ENCODE measurements at regions not wholly inside any gene's neighbourhood (a gene's known extent, or its start where the extent isn't known, plus 50 kb on each side); places are given as distances from the start of the nearest gene placed in this dataset.

GRCh38 chr5:8058616-8059190 lies 189.8 kb downstream of the MTRR start:
- TF ChIP-seq EZH2 (IDR thresholded peaks at IDR 0.05; ENCODE audit: borderline replicate concordance, low read length) (no peak), CTCF (IDR thresholded peaks at IDR 0.05; ENCODE audit: low read length) (no peak)
- H3K9ac ChIP-seq (ENCODE audit: low read length), result no peak overlapping the region
- H3K4me3 ChIP-seq (ENCODE audit: low read depth, low read length, poor library complexity, severe bottlenecking), result no peak overlapping the region
- H3K36me3 ChIP-seq (ENCODE audit: insufficient read depth, low read length), result no peaks in the 10 kb centered on the region
- no peaks in the 10 kb centered on the region for H3F3A ChIP-seq (ENCODE audit: insufficient read depth, low read length)
- H4K20me1 ChIP-seq (ENCODE audit: insufficient read depth, low read length), result no peaks in the 10 kb centered on the region
- no peaks in the 10 kb centered on the region for H3K9me3 ChIP-seq (ENCODE audit: low read length)
- H3K4me2 ChIP-seq (ENCODE audit: low read length), result no peak overlapping the region
- H3K4me1 ChIP-seq (ENCODE audit: insufficient read depth, low read length, severe bottlenecking), result no peaks in the 10 kb centered on the region
- H3K27ac ChIP-seq (ENCODE audit: low read depth, low read length, poor library complexity, severe bottlenecking), result no peak overlapping the region
- H2AFZ ChIP-seq (ENCODE audit: low read length), result no peak overlapping the region
- no peaks in the 10 kb centered on the region for H3K27me3 ChIP-seq (ENCODE audit: insufficient read depth, low read length)
- H3K9me2 ChIP-seq (ENCODE audit: low read depth, low read length), result no peaks in the 10 kb centered on the region
- no peaks in the 10 kb centered on the region for H3K79me2 ChIP-seq (ENCODE audit: insufficient read depth, low read length)

- H3K4me2 ChIP-seq (ENCODE audit: low read length), result no peak overlapping the region
- no peaks in the 10 kb centered on the region for H3K9me2 ChIP-seq (ENCODE audit: low read depth, low read length)
- H3K9ac ChIP-seq (ENCODE audit: low read length), result no peak overlapping the region
- H3K79me2 ChIP-seq (ENCODE audit: insufficient read depth, low read length), result no peaks in the 10 kb centered on the region
- H2AFZ ChIP-seq (ENCODE audit: low read length), result no peak overlapping the region
- no peaks in the 10 kb centered on the region for H3K4me1 ChIP-seq (ENCODE audit: insufficient read depth, low read length, severe bottlenecking)
- no peak overlapping the region for H3K4me3 ChIP-seq (ENCODE audit: low read depth, low read length, poor library complexity, severe bottlenecking)
- TF ChIP-seq EZH2 (IDR thresholded peaks at IDR 0.05; ENCODE audit: borderline replicate concordance, low read length), result no peak
- no peak for TF ChIP-seq CTCF (IDR thresholded peaks at IDR 0.05; ENCODE audit: low read length)
- H3K9me3 ChIP-seq (ENCODE audit: low read length), result no peaks in the 10 kb centered on the region
- no peaks in the 10 kb centered on the region for H4K20me1 ChIP-seq (ENCODE audit: insufficient read depth, low read length)
- no peaks in the 10 kb centered on the region for H3K27me3 ChIP-seq (ENCODE audit: insufficient read depth, low read length)
- H3F3A ChIP-seq (ENCODE audit: insufficient read depth, low read length), result no peaks in the 10 kb centered on the region
- no peak overlapping the region for H3K27ac ChIP-seq (ENCODE audit: low read depth, low read length, poor library complexity, severe bottlenecking)
- H3K36me3 ChIP-seq (ENCODE audit: insufficient read depth, low read length), result no peaks in the 10 kb centered on the region
Observed at GRCh38 chr5:8059337-8059736, 190.4 kb downstream of the MTRR start.

GRCh38 chr5:8060235-8060952 lies 191.4 kb downstream of the MTRR start:
- Histone ChIP-seq H3K9me3 (ENCODE audit: low read length) (no peaks in the 10 kb centered on the region), H3K9me2 (ENCODE audit: low read depth, low read length) (no peaks in the 10 kb centered on the region), H3K4me3 (ENCODE audit: low read depth, low read length, poor library complexity, severe bottlenecking) (no peak overlapping the region), H3K4me1 (ENCODE audit: insufficient read depth, low read length, severe bottlenecking) (no peaks in the 10 kb centered on the region), H4K20me1 (ENCODE audit: insufficient read depth, low read length) (no peaks in the 10 kb centered on the region), H3K27me3 (ENCODE audit: insufficient read depth, low read length) (no peaks in the 10 kb centered on the region), H3K9ac (ENCODE audit: low read length) (no peak overlapping the region), H3K4me2 (ENCODE audit: low read length) (no peak overlapping the region), H3F3A (ENCODE audit: insufficient read depth, low read length) (no peaks in the 10 kb centered on the region), H3K36me3 (ENCODE audit: insufficient read depth, low read length) (no peaks in the 10 kb centered on the region), H2AFZ (ENCODE audit: low read length) (no peak overlapping the region), H3K27ac (ENCODE audit: low read depth, low read length, poor library complexity, severe bottlenecking) (no peak overlapping the region), H3K79me2 (ENCODE audit: insufficient read depth, low read length) (no peaks in the 10 kb centered on the region)
- TF ChIP-seq CTCF (IDR thresholded peaks at IDR 0.05; ENCODE audit: low read length), result no peak
- TF ChIP-seq EZH2 (IDR thresholded peaks at IDR 0.05; ENCODE audit: borderline replicate concordance, low read length), result no peak

Data from OCI-LY1 (cell line).